ENCODE measurements at regions not wholly inside any gene's neighbourhood (a gene's known extent, or its start where the extent isn't known, plus 50 kb on each side); places are given as distances from the start of the nearest gene placed in this dataset.

DNA sequence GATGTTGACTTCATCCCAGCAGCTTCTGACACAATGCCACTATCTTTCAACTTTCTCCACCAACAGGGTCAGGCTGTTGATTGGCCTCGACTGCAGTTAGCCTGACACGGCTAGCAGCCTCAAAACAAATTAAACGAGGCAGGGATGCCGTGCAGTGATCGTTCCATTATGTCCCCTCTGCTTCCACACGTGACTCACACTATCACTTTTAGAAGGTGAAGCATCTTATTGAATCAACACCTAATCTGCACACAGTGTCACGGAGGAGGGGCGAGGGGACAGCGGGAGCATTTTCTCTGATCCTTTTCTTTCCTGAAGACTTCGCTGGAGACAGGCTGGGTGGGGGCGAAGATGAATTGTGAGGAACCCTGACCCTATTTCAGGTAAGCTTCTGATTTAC is 241.9 kb upstream of the ZNF507 start:
- no peak for DNase-seq

DNA sequence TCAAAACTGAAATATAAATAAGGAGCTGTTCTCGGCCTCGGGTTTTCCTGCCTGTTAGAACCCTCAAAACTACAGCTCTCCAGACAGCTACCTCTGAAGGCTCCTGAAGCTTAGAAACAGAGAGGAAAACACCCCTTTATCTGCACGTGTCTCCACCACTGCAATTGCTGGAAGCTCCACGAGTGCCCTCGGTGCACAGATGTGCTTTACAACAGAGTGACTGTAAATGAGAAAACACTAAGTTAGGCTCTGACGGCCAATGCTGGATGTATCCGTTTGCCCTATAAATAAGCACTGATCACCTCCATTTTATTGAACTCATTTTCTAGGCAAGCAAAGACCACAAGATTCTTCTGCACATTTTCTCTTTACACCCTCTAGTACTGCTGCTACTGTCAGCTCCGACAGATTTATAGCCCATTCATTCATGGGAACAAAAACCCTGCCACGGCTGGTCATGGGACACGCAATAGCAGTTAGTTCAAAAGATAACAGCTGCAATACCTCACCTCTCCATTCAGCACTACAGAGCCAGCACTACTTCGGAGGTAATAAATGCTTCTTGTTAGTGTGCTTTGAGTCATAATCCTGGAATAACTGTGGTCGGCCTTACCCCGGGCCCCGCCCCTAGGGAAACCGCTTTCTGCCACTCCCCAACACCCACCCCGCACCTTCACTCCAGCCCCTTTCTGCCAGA is 241.1 kb upstream of the ZNF507 start:
- no peak for DNase-seq

DNA sequence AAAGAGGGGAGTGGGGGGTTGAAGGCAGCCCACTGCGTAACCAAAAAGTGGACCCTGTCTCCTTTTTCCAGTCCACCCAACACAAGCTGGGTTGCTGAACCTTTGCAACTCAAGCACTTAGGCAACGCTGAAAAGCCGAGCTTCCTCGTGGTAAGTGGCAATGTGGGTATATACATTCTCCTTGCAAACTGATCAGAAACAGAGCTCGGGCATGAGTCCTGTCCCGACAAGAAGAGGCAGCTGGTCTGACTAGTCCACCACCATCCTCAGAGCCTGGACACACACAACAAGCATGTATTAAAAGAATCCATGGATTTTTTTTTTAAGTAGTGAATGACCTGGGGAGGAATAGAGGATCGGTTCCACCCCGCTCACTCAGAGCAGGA is 240.6 kb upstream of the ZNF507 start:
- DNase-seq, result no peak

DNA sequence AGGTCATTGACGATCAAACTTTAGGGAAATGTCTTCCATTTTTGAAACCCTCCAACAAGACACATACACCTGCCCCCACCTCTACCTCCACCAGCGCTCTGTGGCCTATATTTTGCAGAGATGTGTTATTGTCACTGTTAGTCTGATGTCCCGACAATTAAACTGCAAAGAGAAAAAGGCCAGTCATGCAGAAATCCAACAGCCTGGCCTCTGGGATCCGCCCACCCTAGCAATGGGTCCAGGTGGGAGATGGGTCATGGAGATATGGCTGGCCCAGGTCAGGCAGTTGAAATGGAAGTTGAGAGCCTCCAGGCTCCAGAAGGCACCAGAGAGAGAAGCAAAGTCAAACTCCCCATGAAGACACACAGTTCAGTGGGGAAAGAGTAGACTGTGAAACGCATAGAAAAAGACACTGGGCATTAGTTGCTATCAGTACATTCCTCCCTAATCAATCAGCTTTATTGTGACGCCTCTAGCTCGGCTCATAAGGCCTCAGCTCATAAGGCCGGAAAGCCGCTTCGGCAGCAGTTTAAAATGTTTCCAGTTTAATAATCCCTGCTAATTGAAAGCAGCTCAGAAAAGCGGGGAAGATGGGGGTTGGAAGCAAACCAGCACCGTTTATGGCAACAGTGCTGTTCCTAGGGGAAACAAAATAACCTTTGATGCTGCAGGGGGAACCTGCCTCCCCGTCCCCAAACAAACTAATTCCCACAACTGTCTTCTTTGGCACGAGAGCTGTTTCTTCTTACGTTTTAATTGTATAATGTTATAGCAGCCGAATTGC is 239.7 kb upstream of the ZNF507 start:
- DNase-seq, result no peak

DNA sequence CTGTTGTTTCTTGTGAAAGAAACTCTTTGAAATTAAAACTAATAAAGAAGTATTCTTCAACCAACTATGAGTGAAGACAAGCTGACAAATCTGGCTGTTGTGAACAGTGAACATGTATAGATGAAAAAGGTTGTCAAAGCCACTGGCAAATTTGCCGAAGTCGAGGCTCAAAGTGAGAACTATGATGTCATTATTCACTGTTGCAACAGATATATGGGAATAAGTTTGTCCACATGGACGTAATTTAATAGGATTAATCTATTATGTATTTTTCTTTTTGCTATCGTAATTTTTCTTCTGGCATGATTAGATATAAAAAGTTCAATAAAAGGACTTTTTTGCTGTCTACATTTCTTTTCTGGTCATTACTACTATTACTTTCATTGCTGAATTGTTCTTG is 223.2 kb upstream of the ZNF507 start:
- no peak for DNase-seq

GRCh38 chr19:32123355-32123940 is 222.0 kb upstream of the ZNF507 start:
- no peak for DNase-seq

DNA sequence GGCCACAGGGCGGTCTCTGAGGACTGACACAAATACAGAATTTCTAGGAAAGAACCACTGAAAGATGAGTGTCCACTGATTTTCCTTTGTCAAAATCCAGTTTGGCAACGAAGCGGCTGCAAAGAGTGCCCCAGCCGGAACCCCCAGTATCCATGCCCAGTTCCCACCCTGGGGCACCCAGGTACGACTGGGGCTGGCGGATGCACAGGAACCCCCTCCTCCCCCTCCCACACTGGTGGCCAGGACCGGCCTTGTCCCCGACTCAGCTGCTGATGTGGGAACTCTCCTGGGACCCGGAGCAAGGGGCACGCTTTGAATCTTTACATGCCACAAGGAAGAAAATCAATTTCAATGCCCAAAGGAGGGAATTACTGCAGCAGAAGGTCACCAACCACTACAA is 220.8 kb upstream of the ZNF507 start:
- no peak for DNase-seq

GRCh38 chr19:32129141-32129540 is 216.3 kb upstream of the ZNF507 start:
- DNase-seq, result no peak

DNA sequence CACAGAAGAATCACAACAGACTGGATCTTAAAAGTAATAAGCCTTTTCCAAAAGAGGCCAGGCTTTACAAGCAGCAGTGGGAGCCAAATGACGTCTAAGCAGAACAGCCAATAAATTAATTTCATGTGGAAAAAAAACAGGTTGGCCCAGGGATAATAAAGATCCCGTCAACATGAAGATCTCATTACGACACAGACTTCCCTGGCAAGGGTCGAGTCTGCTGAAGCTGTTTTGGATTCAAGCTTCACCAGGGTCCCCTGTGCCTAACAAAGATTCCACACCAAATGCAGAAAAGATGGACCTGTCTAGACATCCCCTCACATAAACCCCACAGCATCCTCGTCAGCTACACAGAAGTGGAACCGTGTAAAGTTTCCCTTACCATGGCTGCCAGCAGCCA is 215.1 kb upstream of the ZNF507 start:
- DNase-seq, result no peak

DNA sequence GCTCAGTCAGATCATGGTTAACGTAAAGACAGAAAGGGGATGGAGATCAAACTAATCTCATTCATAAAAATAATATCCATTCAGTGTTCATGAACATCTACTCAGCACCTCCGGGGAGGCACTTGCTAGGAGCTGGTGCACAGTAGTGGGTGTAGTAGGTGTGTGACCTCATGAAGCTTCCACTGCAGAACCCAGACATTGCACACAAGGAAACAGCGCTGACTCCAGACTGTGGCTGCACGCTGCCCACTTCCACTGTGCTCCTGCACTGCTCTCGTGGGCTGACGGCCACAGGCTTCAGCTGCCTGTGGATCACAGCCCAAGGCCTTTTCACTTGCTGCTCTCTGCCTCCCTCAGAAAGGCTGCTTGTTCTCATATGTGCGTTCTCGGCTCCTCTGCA is 214.4 kb upstream of the ZNF507 start:
- DNase-seq, result no peak

DNA sequence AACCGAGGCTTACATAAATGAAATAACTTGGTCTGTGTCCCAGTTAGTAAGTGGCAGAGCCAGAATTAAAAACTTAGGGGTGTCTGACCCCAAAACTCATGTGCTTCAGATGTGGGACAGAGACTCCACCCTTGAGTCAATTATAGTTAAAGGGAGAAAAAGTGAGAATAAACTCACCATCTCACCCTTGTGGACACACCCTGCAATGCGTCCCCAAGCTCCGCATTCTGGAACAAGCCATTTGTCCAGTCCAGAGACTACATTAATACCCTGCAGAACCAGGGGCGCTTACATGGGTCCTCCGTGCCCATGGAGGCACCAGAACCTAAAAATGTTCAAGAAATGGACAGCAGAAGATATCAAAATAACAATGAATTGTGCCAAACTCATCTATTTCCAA is 207.0 kb upstream of the ZNF507 start:
- DNase-seq, result no peak

DNA sequence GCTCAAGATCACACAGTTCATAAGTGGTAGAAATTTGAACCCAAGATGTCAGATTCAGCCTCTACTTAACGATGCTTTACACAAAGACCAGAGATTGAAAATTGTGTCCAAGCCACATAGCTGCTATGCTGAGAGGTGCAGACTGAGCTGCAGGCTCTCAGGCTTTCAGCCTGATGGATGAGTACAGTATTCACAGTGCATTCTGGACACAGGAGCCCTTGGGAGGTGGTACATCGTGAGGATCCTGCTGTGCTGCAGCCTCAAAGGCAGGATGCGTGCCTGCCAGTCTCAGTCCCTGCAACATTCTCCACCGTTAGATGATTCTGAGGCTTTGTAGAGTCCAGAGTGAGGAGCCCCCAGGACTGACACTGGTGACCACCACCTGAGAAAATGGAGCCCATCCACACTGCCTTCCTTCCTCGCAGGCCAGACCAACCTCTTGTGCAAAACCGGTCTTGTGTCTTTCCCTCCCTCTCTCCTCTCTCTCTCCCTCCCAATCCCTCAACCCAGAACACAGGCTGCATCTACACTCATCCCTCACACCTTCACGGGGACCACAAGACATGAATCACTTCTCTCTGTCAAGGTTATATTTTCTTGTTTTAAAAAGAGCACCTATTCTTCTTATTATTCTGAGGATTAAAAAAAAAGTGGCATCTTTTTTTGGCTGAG is 203.4 kb upstream of the ZNF507 start:
- no peak for DNase-seq

DNA sequence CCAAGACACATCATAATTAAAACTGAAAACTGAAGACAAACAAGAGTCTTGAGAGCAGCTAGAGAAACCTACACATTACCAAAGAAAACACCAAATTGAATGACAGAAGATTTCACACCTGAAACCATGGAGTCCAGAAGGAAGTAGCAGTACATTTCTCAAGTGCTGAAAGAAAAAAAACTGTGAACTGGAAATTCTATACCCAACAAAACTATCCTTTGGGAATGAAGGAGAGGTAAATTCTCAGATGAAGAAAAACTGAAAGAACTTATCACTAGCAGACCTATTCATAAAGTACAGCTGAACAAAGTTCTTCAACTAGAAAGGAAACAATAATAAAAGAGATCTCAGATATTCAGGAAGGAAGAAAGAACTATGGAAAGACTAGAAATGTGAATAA is 198.7 kb upstream of the ZNF507 start:
- no peak for DNase-seq

GRCh38 chr19:32150605-32151004 is 194.8 kb upstream of the ZNF507 start:
- no peak for DNase-seq

GRCh38 chr19:32154418-32154817 is 191.0 kb upstream of the ZNF507 start:
- no peak for DNase-seq

DNA sequence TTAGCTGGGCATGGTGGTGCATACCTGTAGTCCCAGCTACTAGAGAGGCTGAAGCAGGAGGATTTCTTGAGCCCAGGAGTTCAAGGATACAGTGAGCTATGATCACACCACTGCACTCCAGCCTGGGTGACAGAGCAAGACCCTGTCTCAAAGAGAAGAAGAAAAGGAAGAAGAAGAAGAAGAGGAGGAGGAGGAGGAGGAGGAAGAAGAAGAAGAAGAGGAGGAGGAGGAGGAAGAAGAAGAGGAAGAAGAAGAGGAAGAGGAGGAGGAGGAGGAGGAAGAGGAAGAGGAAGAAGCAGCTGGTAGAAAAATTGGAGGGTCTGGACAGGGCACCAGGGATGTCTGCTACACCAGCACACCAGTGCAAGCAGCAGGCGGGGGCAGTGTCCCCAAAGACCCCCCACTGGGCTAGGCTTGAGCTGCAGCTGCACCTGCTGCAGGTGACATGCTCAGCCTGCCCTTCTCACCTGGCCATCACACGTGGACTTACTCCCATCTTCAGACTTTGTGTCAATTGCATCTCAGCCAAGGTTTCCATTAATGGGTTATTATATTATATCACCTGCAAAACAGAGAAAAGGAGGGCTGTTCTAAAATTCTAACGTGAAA is 180.9 kb upstream of the ZNF507 start:
- DNase-seq, result no peak

GRCh38 chr19:32165141-32165540 is 180.3 kb upstream of the ZNF507 start:
- DNase-seq, result no peak

GRCh38 chr19:32165750-32166149 is 179.7 kb upstream of the ZNF507 start:
- no peak for DNase-seq

DNA sequence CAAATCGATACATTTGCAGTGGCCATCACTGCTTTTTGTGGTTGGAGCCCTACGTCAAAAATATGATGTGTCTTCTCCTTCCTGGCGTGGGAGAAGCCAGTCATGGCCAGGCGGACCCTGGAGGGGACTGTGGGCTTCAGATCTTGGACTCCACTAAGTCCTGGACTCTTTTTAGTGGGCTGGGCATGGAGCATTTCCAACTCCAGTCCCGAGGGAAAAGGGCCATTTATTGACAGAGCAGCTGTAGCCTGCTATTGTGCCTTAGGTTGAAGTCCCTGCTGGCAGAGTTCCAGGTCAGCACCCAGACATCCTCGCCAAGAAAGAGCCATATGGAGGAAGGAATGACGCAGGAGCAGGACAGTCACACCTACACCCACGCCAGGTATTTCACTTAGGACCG is 179.2 kb upstream of the ZNF507 start:
- no peak for DNase-seq

- DNase-seq, result no peak
These were observed 177.3 kb upstream of the ZNF507 start for GRCh38 chr19:32168111-32168510.

DNA sequence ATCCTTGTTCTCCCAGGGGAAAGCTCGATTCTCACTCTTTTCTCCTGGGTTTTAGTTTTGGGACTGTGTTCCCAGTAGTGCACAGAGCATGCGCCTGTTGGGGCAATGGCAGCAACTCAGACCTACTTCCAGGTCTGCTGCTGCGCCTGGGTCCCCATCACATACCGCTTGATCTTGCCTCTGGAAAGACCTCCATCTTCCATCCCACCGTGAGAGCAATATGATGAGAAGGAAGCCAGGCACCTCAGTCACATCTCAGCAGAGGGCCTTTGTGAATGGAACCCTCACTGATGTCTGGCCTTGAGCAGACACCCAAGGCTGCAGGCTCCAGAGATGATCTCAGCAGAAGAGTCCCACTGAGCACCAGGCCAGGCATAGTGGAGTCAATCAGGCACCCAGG is 176.8 kb upstream of the ZNF507 start:
- no peak for DNase-seq

- DNase-seq, result peak; percentile 22 to 23
These were observed 173.7 kb upstream of the ZNF507 start for GRCh38 chr19:32171719-32172151.

Measured in right lung (tissue), 2 donors.